ENCODE measurements at regions not wholly inside any gene's neighbourhood (a gene's known extent, or its start where the extent isn't known, plus 50 kb on each side); places are given as distances from the start of the nearest gene placed in this dataset.

DNA sequence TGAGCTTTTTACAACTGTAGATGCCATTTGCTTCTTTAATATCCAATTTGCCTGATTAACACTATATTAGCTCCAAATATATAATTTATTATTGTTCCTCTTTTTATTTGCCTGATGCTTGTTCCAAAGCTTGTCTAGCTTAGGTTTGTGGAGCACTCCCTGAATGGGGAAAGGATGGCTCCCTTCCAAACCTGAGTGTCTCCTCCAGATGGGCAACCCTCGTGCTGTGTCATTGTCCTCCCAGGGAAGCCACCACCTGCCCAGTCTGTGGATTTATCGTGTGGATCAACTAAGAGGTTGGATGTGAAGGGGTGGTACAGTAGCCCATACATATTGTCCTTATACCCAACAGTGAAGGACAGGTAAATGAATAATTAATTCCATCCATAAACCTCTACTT, 404.9 kb downstream of the CDK5RAP2 start:
- H3K9me3 ChIP-seq (ENCODE audit: control insufficient read depth in 2 of 2, insufficient read depth in 1 of 2, low read depth in 1 of 2, low read length in 1 of 2): no peaks in the 10 kb centered on the region
- WGBS, 2 donors: 63 to 74% methylated on average over 2 of the region's 2 CpGs
- no peak overlapping the region for H3K4me3 ChIP-seq (ENCODE audit: low read depth in 1 of 2, low read length in 2 of 2)
- no peaks in the 10 kb centered on the region for H3K36me3 ChIP-seq (ENCODE audit: control insufficient read depth in 2 of 2, insufficient read depth in 2 of 2, low read length in 1 of 2)
- H3K4me1 ChIP-seq (ENCODE audit: control insufficient read depth in 2 of 2, insufficient read depth in 2 of 2, low read length in 1 of 2): peaks cover 0 to 3% of the 10 kb centered on the region in 2 donors
- H3K27ac ChIP-seq (ENCODE audit: low read depth in 2 of 2, low read length in 1 of 2): no peak overlapping the region
- H3K27me3 ChIP-seq (ENCODE audit: control insufficient read depth in 1 of 2, insufficient read depth in 2 of 2, low read length in 2 of 2): no peaks in the 10 kb centered on the region

DNA sequence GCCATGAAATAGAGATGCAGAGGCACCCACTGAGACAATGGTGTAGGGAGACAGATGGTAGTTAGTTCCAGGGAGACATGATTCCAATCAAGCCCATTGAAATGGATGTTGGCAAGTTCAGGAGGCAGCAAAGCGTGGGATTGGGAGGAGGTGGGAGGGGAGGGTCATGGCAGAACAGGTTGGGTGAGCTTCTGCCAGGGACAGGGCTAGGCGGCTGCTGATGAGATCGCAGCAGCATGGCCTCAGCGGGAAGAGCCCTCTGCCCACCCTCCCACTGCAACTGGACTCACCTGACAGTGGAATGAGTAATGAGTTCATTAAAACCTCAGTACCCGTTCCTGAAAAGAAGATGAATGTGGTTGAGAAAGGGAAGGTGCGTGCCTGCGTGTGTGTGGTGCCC, 418.2 kb downstream of the CDK5RAP2 start:
- Histone ChIP-seq H3K9me3 (ENCODE audit: control insufficient read depth in 2 of 2, insufficient read depth in 1 of 2, low read depth in 1 of 2, low read length in 1 of 2) (no peaks in the 10 kb centered on the region), H3K27ac (ENCODE audit: low read depth in 2 of 2, low read length in 1 of 2) (no peak overlapping the region), H3K4me1 (ENCODE audit: control insufficient read depth in 2 of 2, insufficient read depth in 2 of 2, low read length in 1 of 2) (no peaks in the 10 kb centered on the region), H3K27me3 (ENCODE audit: control insufficient read depth in 1 of 2, insufficient read depth in 2 of 2, low read length in 2 of 2) (no peaks in the 10 kb centered on the region), H3K36me3 (ENCODE audit: control insufficient read depth in 2 of 2, insufficient read depth in 2 of 2, low read length in 1 of 2) (no peaks in the 10 kb centered on the region), H3K4me3 (ENCODE audit: low read depth in 1 of 2, low read length in 2 of 2) (no peak overlapping the region)
- 41 to 44% methylated on average over 7 of the region's 7 CpGs for WGBS, 2 donors

DNA sequence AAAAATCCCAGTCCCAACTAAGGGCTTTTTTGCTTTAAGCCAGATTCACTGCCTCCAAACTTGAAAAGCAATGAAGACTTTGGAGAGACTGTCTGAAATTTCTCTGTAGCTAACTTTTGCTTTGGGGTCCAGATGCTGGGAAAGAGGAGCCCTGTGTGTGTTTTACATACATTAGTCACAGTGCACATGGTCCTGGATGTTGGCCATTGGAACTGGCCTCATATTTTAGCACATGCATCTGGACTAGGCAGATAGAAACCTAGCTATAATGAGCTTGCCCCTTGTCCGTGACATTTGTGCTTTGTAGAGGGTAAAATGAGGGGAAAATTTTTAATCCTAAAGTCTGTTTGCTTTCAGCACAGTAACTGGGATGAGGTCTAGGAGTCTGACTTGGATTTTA, 421.7 kb downstream of the CDK5RAP2 start:
- H3K27ac ChIP-seq (ENCODE audit: low read depth in 2 of 2, low read length in 1 of 2): no peak overlapping the region
- H3K4me1 ChIP-seq (ENCODE audit: control insufficient read depth in 2 of 2, insufficient read depth in 2 of 2, low read length in 1 of 2): no peaks in the 10 kb centered on the region
- 80 to 89% methylated on average over 1 of the region's 1 CpG for WGBS, 2 donors
- no peak overlapping the region for H3K4me3 ChIP-seq (ENCODE audit: low read depth in 1 of 2, low read length in 2 of 2)
- no peaks in the 10 kb centered on the region for H3K27me3 ChIP-seq (ENCODE audit: control insufficient read depth in 1 of 2, insufficient read depth in 2 of 2, low read length in 2 of 2)
- H3K9me3 ChIP-seq (ENCODE audit: control insufficient read depth in 2 of 2, insufficient read depth in 1 of 2, low read depth in 1 of 2, low read length in 1 of 2): no peaks in the 10 kb centered on the region
- H3K36me3 ChIP-seq (ENCODE audit: control insufficient read depth in 2 of 2, insufficient read depth in 2 of 2, low read length in 1 of 2): no peaks in the 10 kb centered on the region

DNA sequence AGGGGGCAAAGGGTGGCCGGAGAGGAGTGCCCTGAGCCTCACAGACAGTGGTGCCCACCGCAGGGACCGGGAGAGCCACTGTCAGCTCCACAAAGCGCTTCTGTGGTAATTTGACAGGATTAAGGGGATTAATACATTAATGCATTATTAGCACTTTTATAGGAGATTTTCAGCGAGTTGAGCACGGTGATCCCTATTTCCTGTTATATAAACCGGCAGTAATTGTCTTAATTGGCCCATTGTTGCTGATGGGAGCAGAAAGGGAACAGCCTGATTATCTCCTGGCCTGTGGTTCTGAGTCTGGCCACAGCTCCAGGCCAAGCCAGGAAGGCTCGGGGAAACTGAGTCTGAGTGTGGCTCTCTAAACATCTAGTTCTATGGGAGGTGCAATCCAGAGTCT, 423.6 kb downstream of the CDK5RAP2 start:
- 65 to 70% methylated on average over 8 of the region's 8 CpGs for WGBS, 2 donors
- Histone ChIP-seq H3K4me3 (ENCODE audit: low read depth in 1 of 2, low read length in 2 of 2) (no peak overlapping the region), H3K27me3 (ENCODE audit: control insufficient read depth in 1 of 2, insufficient read depth in 2 of 2, low read length in 2 of 2) (no peaks in the 10 kb centered on the region), H3K9me3 (ENCODE audit: control insufficient read depth in 2 of 2, insufficient read depth in 1 of 2, low read depth in 1 of 2, low read length in 1 of 2) (no peaks in the 10 kb centered on the region), H3K27ac (ENCODE audit: low read depth in 2 of 2, low read length in 1 of 2) (no peak overlapping the region), H3K4me1 (ENCODE audit: control insufficient read depth in 2 of 2, insufficient read depth in 2 of 2, low read length in 1 of 2) (no peaks in the 10 kb centered on the region), H3K36me3 (ENCODE audit: control insufficient read depth in 2 of 2, insufficient read depth in 2 of 2, low read length in 1 of 2) (no peaks in the 10 kb centered on the region)

DNA sequence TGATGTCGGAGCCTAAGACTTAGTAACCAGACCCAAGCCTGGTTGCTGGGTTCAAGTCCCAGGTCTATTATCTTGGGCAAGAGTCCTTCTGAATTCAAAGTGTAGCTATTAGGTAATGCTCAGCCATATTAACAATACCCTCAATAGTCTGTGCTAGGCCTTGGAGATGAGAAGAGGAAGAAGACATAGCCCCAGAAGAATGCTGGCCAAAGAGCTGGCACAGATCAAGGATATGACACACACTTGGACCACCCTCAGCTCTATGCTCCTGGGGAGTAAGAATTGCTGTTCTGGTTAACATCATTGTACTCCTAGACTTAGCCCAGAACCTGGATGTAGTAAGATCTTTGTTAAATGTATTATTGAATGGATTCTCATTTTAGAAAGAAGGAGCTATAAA, 426.7 kb downstream of the CDK5RAP2 start:
- Histone ChIP-seq H3K9me3 (ENCODE audit: control insufficient read depth in 2 of 2, insufficient read depth in 1 of 2, low read depth in 1 of 2, low read length in 1 of 2) (no peaks in the 10 kb centered on the region), H3K4me3 (ENCODE audit: low read depth in 1 of 2, low read length in 2 of 2) (no peak overlapping the region), H3K4me1 (ENCODE audit: control insufficient read depth in 2 of 2, insufficient read depth in 2 of 2, low read length in 1 of 2) (no peaks in the 10 kb centered on the region), H3K27ac (ENCODE audit: low read depth in 2 of 2, low read length in 1 of 2) (no peak overlapping the region), H3K27me3 (ENCODE audit: control insufficient read depth in 1 of 2, insufficient read depth in 2 of 2, low read length in 2 of 2) (no peaks in the 10 kb centered on the region), H3K36me3 (ENCODE audit: control insufficient read depth in 2 of 2, insufficient read depth in 2 of 2, low read length in 1 of 2) (no peaks in the 10 kb centered on the region)
- 92 to 95% methylated on average over 1 of the region's 1 CpG for WGBS, 2 donors

DNA sequence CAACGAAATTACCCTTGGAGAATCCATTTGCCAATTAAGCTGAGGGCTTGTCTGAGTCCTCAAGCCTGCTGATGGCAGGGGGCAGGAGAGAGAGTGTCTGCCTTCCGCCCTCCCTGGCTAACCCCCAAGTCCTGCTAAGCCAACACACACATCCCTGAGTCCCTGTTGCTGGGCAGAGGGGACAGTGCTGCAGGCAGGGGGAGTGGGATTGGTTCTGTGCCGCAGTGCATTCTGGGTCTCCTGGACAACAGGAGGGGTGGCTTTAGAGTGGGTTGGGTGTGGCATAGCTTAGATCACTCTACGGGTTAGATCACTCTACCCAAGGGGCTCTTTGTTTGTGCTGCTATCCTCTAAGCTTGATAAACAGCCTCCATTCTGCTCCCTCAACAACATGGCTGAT, 427.7 kb downstream of the CDK5RAP2 start:
- H3K36me3 ChIP-seq (ENCODE audit: control insufficient read depth in 2 of 2, insufficient read depth in 2 of 2, low read length in 1 of 2): no peaks in the 10 kb centered on the region
- H3K4me1 ChIP-seq (ENCODE audit: control insufficient read depth in 2 of 2, insufficient read depth in 2 of 2, low read length in 1 of 2): no peaks in the 10 kb centered on the region
- no peak overlapping the region for H3K27ac ChIP-seq (ENCODE audit: low read depth in 2 of 2, low read length in 1 of 2)
- H3K9me3 ChIP-seq (ENCODE audit: control insufficient read depth in 2 of 2, insufficient read depth in 1 of 2, low read depth in 1 of 2, low read length in 1 of 2): peaks cover 0 to 3% of the 10 kb centered on the region in 2 donors
- no peak overlapping the region for H3K4me3 ChIP-seq (ENCODE audit: low read depth in 1 of 2, low read length in 2 of 2)
- 34 to 38% methylated on average over 4 of the region's 4 CpGs for WGBS, 2 donors
- H3K27me3 ChIP-seq (ENCODE audit: control insufficient read depth in 1 of 2, insufficient read depth in 2 of 2, low read length in 2 of 2): no peaks in the 10 kb centered on the region

DNA sequence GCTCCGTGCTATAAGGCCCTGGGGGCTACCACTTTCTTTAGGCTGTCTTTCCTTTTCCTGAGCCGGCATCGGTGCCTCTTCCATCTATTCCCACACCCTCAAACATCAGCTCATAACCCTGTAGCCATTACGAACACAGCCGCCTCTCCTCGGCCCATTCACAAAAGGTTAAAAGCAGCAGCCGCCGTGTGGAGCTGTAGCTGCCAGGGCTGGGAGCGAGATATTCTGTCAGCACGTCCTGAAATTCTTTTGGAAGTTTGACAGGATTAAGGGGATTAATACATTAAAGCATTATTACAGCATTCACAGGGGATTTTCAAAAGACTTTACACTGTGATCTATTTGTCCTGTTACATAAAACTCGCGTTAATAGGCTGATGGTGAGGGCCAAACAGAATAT, 428.2 kb downstream of the CDK5RAP2 start:
- WGBS, 2 donors: 31 to 43% methylated on average over 12 of the region's 12 CpGs
- Histone ChIP-seq H3K4me3 (ENCODE audit: low read depth in 1 of 2, low read length in 2 of 2) (no peak overlapping the region), H3K9me3 (ENCODE audit: control insufficient read depth in 2 of 2, insufficient read depth in 1 of 2, low read depth in 1 of 2, low read length in 1 of 2) (peaks cover 0 to 3% of the 10 kb centered on the region in 2 donors), H3K27ac (ENCODE audit: low read depth in 2 of 2, low read length in 1 of 2) (no peak overlapping the region), H3K4me1 (ENCODE audit: control insufficient read depth in 2 of 2, insufficient read depth in 2 of 2, low read length in 1 of 2) (no peaks in the 10 kb centered on the region), H3K36me3 (ENCODE audit: control insufficient read depth in 2 of 2, insufficient read depth in 2 of 2, low read length in 1 of 2) (no peaks in the 10 kb centered on the region), H3K27me3 (ENCODE audit: control insufficient read depth in 1 of 2, insufficient read depth in 2 of 2, low read length in 2 of 2) (no peaks in the 10 kb centered on the region)

DNA sequence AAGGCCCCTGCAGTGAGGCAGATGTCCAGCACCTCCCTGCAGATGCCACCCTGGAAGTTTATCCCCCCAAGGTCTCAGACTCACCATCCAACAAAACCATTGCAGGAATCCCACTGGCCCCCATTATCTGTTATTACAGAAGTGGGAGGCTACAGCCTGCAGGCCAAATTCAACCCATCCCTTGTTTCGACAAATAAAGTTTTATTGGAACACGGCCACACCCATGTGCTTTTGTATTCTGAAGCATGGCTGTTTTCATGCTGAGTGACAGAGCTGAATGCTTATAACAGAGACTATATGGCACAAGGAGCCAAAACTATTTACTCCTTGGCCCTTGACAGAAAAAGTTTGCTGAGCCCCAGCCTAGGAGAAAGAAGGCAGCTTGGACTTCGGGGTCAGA, 428.8 kb downstream of the CDK5RAP2 start:
- WGBS, 2 donors: 75 to 81% methylated on average over 3 of the region's 3 CpGs
- Histone ChIP-seq H3K27me3 (ENCODE audit: control insufficient read depth in 1 of 2, insufficient read depth in 2 of 2, low read length in 2 of 2) (no peaks in the 10 kb centered on the region), H3K4me1 (ENCODE audit: control insufficient read depth in 2 of 2, insufficient read depth in 2 of 2, low read length in 1 of 2) (no peaks in the 10 kb centered on the region), H3K27ac (ENCODE audit: low read depth in 2 of 2, low read length in 1 of 2) (no peak overlapping the region), H3K36me3 (ENCODE audit: control insufficient read depth in 2 of 2, insufficient read depth in 2 of 2, low read length in 1 of 2) (no peaks in the 10 kb centered on the region), H3K9me3 (ENCODE audit: control insufficient read depth in 2 of 2, insufficient read depth in 1 of 2, low read depth in 1 of 2, low read length in 1 of 2) (peaks cover 0 to 3% of the 10 kb centered on the region in 2 donors), H3K4me3 (ENCODE audit: low read depth in 1 of 2, low read length in 2 of 2) (no peak overlapping the region)

DNA sequence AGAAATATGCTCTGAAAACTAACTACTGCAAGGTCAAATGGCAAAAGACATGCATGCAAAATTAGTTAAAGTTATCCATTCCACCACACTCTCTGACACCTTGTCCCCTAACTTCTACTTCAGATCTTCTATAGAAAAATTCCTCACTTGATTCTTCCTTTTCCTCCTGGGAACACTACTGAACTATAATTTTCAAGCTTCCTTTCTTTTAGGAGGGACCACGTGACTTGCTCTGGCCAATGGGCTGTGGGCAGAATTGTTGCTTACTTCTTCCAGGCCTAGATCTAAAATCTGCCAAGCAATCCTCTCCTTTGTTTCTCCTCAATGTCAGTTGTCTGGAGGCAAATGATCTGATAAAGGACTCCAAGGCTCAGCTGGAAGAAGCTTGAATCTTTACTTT, 441.0 kb downstream of the CDK5RAP2 start:
- no peak overlapping the region for H3K4me3 ChIP-seq (ENCODE audit: low read depth in 1 of 2, low read length in 2 of 2)
- no peak overlapping the region for H3K27ac ChIP-seq (ENCODE audit: low read depth in 2 of 2, low read length in 1 of 2)
- no peaks in the 10 kb centered on the region for H3K4me1 ChIP-seq (ENCODE audit: control insufficient read depth in 2 of 2, insufficient read depth in 2 of 2, low read length in 1 of 2)
- 77 to 85% methylated on average over 1 of the region's 1 CpG for WGBS, 2 donors
- H3K27me3 ChIP-seq (ENCODE audit: control insufficient read depth in 1 of 2, insufficient read depth in 2 of 2, low read length in 2 of 2): no peaks in the 10 kb centered on the region
- H3K36me3 ChIP-seq (ENCODE audit: control insufficient read depth in 2 of 2, insufficient read depth in 2 of 2, low read length in 1 of 2): no peaks in the 10 kb centered on the region
- H3K9me3 ChIP-seq (ENCODE audit: control insufficient read depth in 2 of 2, insufficient read depth in 1 of 2, low read depth in 1 of 2, low read length in 1 of 2): peaks cover 0 to 1% of the 10 kb centered on the region in 2 donors

DNA sequence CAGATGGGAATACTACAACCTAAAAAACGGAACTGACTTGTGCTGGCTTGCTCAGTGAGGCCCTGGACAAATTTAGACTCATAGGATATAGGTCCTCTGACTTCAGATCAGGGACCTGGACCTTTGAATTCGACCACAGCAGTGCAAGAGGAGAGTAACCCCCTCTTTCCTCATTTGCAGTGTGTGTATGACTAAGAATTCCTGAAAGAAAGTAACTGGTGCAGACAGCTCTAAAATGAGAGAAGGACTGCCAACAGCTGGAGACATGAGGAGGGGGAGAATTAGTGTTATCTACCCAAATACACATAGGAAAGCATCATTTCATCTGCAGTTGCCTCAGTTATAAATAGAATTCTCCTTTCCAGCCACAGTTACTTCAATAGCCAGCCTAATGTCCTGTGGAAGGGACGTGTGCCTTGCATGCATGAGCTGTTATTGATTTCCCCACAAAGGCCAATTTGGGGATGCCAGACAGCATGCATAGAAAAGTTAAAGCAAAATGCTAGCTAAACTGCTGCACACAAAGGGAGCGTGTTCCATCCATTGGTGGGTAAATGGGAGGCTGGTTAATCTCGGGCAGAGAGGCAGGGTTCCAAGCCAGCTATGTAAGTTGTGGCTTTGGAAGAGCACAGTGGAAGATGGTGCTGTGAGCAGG, 442.7 kb downstream of the CDK5RAP2 start:
- WGBS, 2 donors: 42 to 52% methylated on average over 5 of the region's 5 CpGs
- H3K36me3 ChIP-seq (ENCODE audit: control insufficient read depth in 2 of 2, insufficient read depth in 2 of 2, low read length in 1 of 2): no peaks in the 10 kb centered on the region

More for the DNA sequence above, 442.7 kb downstream of the CDK5RAP2 start:
- Histone ChIP-seq H3K27ac (ENCODE audit: low read depth in 2 of 2, low read length in 1 of 2) (no peak overlapping the region), H3K4me1 (ENCODE audit: control insufficient read depth in 2 of 2, insufficient read depth in 2 of 2, low read length in 1 of 2) (no peaks in the 10 kb centered on the region), H3K4me3 (ENCODE audit: low read depth in 1 of 2, low read length in 2 of 2) (no peak overlapping the region), H3K27me3 (ENCODE audit: control insufficient read depth in 1 of 2, insufficient read depth in 2 of 2, low read length in 2 of 2) (no peaks in the 10 kb centered on the region), H3K9me3 (ENCODE audit: control insufficient read depth in 2 of 2, insufficient read depth in 1 of 2, low read depth in 1 of 2, low read length in 1 of 2) (peaks cover 0 to 2% of the 10 kb centered on the region in 2 donors)
